ENCODE measurements at regions not wholly inside any gene's neighbourhood (a gene's known extent, or its start where the extent isn't known, plus 50 kb on each side); places are given as distances from the start of the nearest gene placed in this dataset.

DNA sequence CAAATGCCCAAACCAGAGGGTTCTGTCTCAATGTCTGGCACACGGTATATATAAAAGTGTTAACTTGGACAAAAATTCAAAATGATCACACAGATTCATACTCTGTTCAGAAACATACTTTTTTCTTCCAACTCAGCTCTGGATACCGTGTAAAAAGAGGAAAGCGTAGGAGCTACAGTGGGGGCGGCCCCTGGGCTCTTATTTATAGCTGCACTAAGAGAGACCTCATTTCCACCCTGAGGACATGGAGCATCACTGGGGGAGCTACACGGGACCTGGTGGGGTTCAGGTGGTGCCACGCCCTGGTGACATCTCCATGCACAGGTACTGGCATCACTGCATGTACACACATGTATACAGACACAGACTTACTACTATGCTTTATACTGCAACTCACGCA is 185.9 kb upstream of the FOXQ1 start:
- Histone ChIP-seq H3K4me1 (ENCODE audit: control insufficient read depth, insufficient read depth, low read length) (no peaks in the 10 kb centered on the region), H3K36me3 (ENCODE audit: control insufficient read depth, insufficient read depth, low read length, severe bottlenecking) (no peaks in the 10 kb centered on the region), H3K9me3 (ENCODE audit: control insufficient read depth, low read length) (no peaks in the 10 kb centered on the region), H3K4me3 (ENCODE audit: low read length) (no peak overlapping the region), H3K27me3 (replicated peaks; ENCODE audit: control insufficient read depth, insufficient read depth, low read length) (peaks cover 11% of the 10 kb centered on the region), H3K9ac (ENCODE audit: low read length) (no peak overlapping the region)
- DNase-seq (ENCODE audit: low read depth): no peak

DNA sequence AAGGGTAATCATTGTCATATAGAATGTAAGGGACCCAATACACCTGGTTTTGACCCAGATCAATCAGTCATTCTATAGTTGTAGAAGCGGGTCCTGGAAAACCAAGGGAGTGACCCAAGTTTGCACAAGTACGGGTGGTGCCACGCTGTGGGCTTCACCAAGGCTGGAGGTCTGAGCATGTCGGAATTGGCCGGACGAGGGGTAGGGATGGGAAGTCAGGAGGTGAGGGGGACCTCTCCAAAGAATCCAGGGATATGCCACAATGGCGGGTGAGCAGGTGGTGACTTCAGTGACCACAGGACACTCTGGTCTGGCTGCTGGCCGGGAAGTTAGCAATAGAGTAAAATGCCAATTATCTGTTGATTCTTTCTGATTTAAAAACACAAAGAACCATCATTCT is 186.6 kb upstream of the FOXQ1 start:
- Histone ChIP-seq H3K4me3 (ENCODE audit: low read length) (no peak overlapping the region), H3K4me1 (ENCODE audit: control insufficient read depth, insufficient read depth, low read length) (no peaks in the 10 kb centered on the region), H3K27me3 (replicated peaks; ENCODE audit: control insufficient read depth, insufficient read depth, low read length) (peaks cover 12% of the 10 kb centered on the region), H3K9ac (ENCODE audit: low read length) (no peak overlapping the region), H3K36me3 (ENCODE audit: control insufficient read depth, insufficient read depth, low read length, severe bottlenecking) (no peaks in the 10 kb centered on the region), H3K9me3 (ENCODE audit: control insufficient read depth, low read length) (no peaks in the 10 kb centered on the region)
- DNase-seq (ENCODE audit: low read depth): no peak

- H3K4me3 ChIP-seq (ENCODE audit: low read length): no peak overlapping the region
- H3K4me1 ChIP-seq (ENCODE audit: control insufficient read depth, insufficient read depth, low read length): no peaks in the 10 kb centered on the region
- no peak overlapping the region for H3K9ac ChIP-seq (ENCODE audit: low read length)
- DNase-seq (ENCODE audit: low read depth): no peak
- peaks cover 12% of the 10 kb centered on the region for H3K27me3 ChIP-seq (replicated peaks; ENCODE audit: control insufficient read depth, insufficient read depth, low read length)
- no peaks in the 10 kb centered on the region for H3K36me3 ChIP-seq (ENCODE audit: control insufficient read depth, insufficient read depth, low read length, severe bottlenecking)
- H3K9me3 ChIP-seq (ENCODE audit: control insufficient read depth, low read length): no peaks in the 10 kb centered on the region
These were observed 187.0 kb upstream of the FOXQ1 start for GRCh38 chr6:1124885-1125284.

DNA sequence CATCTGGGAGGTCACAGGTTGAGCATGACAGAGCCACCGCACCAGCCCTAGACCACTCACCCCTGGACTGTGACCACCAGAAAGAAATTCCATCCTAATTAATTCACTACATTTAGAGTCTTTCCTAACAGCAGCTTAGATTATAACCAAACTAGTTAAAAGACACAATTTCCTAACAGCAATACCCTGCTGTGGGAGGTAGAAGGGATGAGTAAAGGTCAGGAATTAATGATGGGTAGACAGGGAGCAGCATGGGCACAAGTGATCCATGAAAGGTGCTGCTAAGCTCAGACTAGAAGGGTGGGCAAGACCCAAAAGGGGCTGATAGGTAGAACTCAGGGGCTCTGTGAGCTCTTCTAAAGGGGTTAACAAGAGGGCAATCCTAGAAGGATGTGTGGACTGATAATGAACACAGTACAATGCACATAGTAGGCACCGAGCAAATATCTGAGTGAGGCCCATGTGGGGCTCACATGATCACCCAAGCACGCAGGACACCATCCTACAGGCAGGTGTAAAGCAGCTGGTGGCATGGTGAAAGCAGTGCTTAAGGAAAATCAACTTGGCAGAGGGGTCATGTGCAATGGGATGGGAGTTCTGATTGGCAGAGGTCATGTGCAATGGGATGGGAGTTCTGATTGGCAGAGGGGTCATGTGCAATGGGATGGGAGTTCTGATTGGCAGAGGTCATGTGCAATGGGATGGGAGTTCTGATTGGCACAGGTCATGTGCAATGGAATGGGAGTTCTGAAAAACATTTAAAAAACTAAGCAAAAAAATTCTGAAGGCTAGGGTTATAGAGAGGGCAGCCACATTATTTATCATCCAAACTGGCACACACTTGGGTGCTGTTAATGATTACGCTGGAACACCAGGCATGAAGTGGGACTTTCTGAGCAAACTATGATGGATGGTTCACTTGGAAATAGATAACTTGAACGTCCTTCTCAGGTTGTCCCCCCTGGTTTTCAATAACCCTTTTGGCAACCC is 188.2 kb upstream of the FOXQ1 start:
- no peak overlapping the region for H3K4me3 ChIP-seq (ENCODE audit: low read length)
- H3K9me3 ChIP-seq (ENCODE audit: control insufficient read depth, low read length): no peaks in the 10 kb centered on the region
- no peaks in the 10 kb centered on the region for H3K36me3 ChIP-seq (ENCODE audit: control insufficient read depth, insufficient read depth, low read length, severe bottlenecking)

DNA sequence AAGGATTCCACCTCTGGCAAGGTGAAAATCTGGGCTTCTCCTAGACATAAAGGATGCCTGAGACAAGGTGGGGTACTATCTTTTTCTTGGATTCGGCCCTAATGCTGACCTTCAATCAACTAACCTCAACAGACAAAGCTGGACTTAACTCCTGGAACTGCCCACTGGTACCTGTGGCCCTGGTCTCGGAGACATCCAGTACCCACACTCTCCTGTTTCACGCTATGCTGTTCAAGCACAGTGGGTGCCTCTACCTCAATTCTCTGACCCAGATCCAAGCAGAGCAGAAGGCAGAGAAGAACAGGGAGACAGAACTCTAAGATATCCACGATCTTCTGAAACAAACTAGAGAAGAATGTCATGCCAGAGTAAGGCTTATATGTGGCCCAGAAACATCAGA is 189.8 kb upstream of the FOXQ1 start:
- peaks cover 12% of the 10 kb centered on the region for H3K27me3 ChIP-seq (replicated peaks; ENCODE audit: control insufficient read depth, insufficient read depth, low read length)
- H3K4me3 ChIP-seq (ENCODE audit: low read length): no peak overlapping the region
- no peaks in the 10 kb centered on the region for H3K9me3 ChIP-seq (ENCODE audit: control insufficient read depth, low read length)
- H3K36me3 ChIP-seq (ENCODE audit: control insufficient read depth, insufficient read depth, low read length, severe bottlenecking): no peaks in the 10 kb centered on the region
- no peak overlapping the region for H3K9ac ChIP-seq (ENCODE audit: low read length)
- H3K4me1 ChIP-seq (ENCODE audit: control insufficient read depth, insufficient read depth, low read length): no peaks in the 10 kb centered on the region
- DNase-seq (ENCODE audit: low read depth): no peak

More for the DNA sequence above, 188.2 kb upstream of the FOXQ1 start:
- Histone ChIP-seq H3K4me1 (ENCODE audit: control insufficient read depth, insufficient read depth, low read length) (no peaks in the 10 kb centered on the region), H3K9ac (ENCODE audit: low read length) (no peak overlapping the region), H3K27me3 (replicated peaks; ENCODE audit: control insufficient read depth, insufficient read depth, low read length) (peaks cover 12% of the 10 kb centered on the region)
- DNase-seq (ENCODE audit: low read depth): no peak

DNA sequence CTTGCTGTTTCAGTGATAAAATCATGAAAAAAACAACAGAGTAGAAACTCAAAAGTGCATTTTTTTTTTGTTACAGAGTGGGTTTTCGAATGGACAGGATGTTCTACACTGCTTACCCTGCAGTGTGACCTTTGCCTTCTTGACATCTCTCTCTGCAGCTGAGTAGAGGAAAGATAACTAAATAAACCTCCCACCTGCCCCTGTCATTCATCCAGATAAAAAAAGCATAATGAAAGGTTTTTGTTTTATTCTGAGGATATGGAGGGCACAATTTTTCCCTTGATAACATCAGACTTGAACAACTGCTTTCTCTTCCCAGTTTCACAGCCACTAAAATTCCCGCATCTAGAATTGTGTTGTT is 193.6 kb upstream of the FOXQ1 start:
- no peaks in the 10 kb centered on the region for H3K36me3 ChIP-seq (ENCODE audit: control insufficient read depth, insufficient read depth, low read length, severe bottlenecking)
- H3K4me3 ChIP-seq (ENCODE audit: low read length): no peak overlapping the region
- DNase-seq (ENCODE audit: low read depth): no peak
- H3K9me3 ChIP-seq (ENCODE audit: control insufficient read depth, low read length): no peaks in the 10 kb centered on the region
- no peaks in the 10 kb centered on the region for H3K4me1 ChIP-seq (ENCODE audit: control insufficient read depth, insufficient read depth, low read length)
- H3K9ac ChIP-seq (ENCODE audit: low read length): no peak overlapping the region
- peaks cover 7% of the 10 kb centered on the region for H3K27me3 ChIP-seq (replicated peaks; ENCODE audit: control insufficient read depth, insufficient read depth, low read length)

GRCh38 chr6:1117530-1118286 is 194.2 kb upstream of the FOXQ1 start:
- Histone ChIP-seq H3K27me3 (replicated peaks; ENCODE audit: control insufficient read depth, insufficient read depth, low read length) (peaks cover 7% of the 10 kb centered on the region), H3K4me3 (ENCODE audit: low read length) (no peak overlapping the region), H3K9me3 (ENCODE audit: control insufficient read depth, low read length) (no peaks in the 10 kb centered on the region), H3K9ac (ENCODE audit: low read length) (no peak overlapping the region), H3K36me3 (ENCODE audit: control insufficient read depth, insufficient read depth, low read length, severe bottlenecking) (no peaks in the 10 kb centered on the region), H3K4me1 (ENCODE audit: control insufficient read depth, insufficient read depth, low read length) (no peaks in the 10 kb centered on the region)
- no peak for DNase-seq (ENCODE audit: low read depth)

DNA sequence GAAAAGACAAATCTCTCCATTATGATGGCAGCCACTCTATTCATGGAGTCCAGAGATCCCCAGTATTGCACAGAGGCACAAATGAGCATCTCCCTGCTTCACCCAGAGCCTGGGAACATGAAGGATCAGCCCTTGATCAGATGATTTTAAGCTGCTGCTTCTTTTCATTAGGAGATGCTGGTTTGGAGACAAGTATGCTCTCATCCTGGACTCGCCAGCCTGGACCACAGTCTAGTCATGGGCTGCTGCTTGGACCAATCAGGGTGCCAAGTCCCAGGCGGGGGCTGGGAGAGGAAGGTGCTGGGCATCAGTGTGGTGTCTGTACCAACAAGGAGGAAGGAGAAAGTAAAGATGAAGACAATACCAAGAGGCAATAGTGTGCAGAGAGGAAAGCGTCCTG is 195.7 kb upstream of the FOXQ1 start:
- Histone ChIP-seq H3K9ac (ENCODE audit: low read length) (no peak overlapping the region), H3K36me3 (ENCODE audit: control insufficient read depth, insufficient read depth, low read length, severe bottlenecking) (no peaks in the 10 kb centered on the region), H3K4me1 (ENCODE audit: control insufficient read depth, insufficient read depth, low read length) (no peaks in the 10 kb centered on the region), H3K4me3 (ENCODE audit: low read length) (no peak overlapping the region), H3K9me3 (ENCODE audit: control insufficient read depth, low read length) (no peaks in the 10 kb centered on the region), H3K27me3 (replicated peaks; ENCODE audit: control insufficient read depth, insufficient read depth, low read length) (peaks cover 2% of the 10 kb centered on the region)
- no peak for DNase-seq (ENCODE audit: low read depth)

DNA sequence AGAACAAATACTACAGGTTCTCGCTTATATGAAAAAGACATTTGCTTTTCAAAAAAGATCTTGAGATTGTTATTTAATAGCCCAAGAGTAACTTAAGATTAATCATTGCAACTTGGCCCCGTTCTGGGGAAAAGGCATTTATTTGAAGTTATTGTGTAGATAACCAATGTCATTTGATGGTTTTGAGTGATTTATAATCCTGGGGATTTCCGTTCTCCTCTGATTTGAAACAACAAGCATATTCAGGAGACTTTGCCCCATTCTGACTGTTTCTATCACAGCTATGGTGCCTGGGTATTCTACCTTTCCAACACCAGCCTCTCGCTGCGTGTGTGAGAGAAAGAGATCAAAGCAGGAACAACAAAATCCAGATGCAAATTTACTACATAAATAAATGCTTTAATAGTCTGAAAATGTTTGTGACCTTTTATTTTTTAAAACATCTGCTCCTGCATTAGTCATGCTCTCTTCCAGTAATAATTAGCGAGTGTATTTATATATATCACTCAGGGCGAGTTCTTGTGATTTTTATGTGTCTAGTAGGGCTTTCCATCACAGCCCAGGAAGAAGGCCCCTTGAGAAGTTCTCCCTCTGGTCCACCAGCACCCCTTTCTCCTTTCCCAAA is 197.9 kb upstream of the FOXQ1 start:
- Histone ChIP-seq H3K9ac (ENCODE audit: low read length) (no peak overlapping the region), H3K4me3 (ENCODE audit: low read length) (no peak overlapping the region), H3K9me3 (ENCODE audit: control insufficient read depth, low read length) (no peaks in the 10 kb centered on the region), H3K27me3 (replicated peaks; ENCODE audit: control insufficient read depth, insufficient read depth, low read length) (no peaks in the 10 kb centered on the region), H3K4me1 (ENCODE audit: control insufficient read depth, insufficient read depth, low read length) (no peaks in the 10 kb centered on the region), H3K36me3 (ENCODE audit: control insufficient read depth, insufficient read depth, low read length, severe bottlenecking) (no peaks in the 10 kb centered on the region)
- DNase-seq (ENCODE audit: low read depth): no peak

- no peaks in the 10 kb centered on the region for H3K9me3 ChIP-seq (ENCODE audit: control insufficient read depth, low read length)
- H3K4me3 ChIP-seq (ENCODE audit: low read length): no peak overlapping the region
- no peaks in the 10 kb centered on the region for H3K4me1 ChIP-seq (ENCODE audit: control insufficient read depth, insufficient read depth, low read length)
- no peak overlapping the region for H3K9ac ChIP-seq (ENCODE audit: low read length)
- H3K27me3 ChIP-seq (replicated peaks; ENCODE audit: control insufficient read depth, insufficient read depth, low read length): no peaks in the 10 kb centered on the region
- DNase-seq (ENCODE audit: low read depth): no peak
- no peaks in the 10 kb centered on the region for H3K36me3 ChIP-seq (ENCODE audit: control insufficient read depth, insufficient read depth, low read length, severe bottlenecking)
These were observed 200.5 kb upstream of the FOXQ1 start for GRCh38 chr6:1111361-1111760.

- Histone ChIP-seq H3K9ac (ENCODE audit: low read length) (no peak overlapping the region), H3K4me1 (ENCODE audit: control insufficient read depth, insufficient read depth, low read length) (peaks cover under 1% of the 10 kb centered on the region), H3K9me3 (ENCODE audit: control insufficient read depth, low read length) (no peaks in the 10 kb centered on the region), H3K4me3 (ENCODE audit: low read length) (no peak overlapping the region), H3K36me3 (ENCODE audit: control insufficient read depth, insufficient read depth, low read length, severe bottlenecking) (no peaks in the 10 kb centered on the region), H3K27me3 (replicated peaks; ENCODE audit: control insufficient read depth, insufficient read depth, low read length) (no peaks in the 10 kb centered on the region)
- DNase-seq (ENCODE audit: low read depth): no peak
These were observed 201.0 kb upstream of the FOXQ1 start for GRCh38 chr6:1110941-1111349.
